IMR-90 (cell line): ENCODE measurements at regions not wholly inside any gene's neighbourhood (a gene's known extent, or its start where the extent isn't known, plus 50 kb on each side); places are given as distances from the start of the nearest gene placed in this dataset.

Experiments
- ATAC-seq: fragments of 200-7000 bp; cut with Tn5 transposase; 2 replicates; pipeline ENCODE4 v1.9.1; 2020; ENCODE audit warnings: low read depth, mild to moderate bottlenecking, moderate library complexity
- BruUV-seq: library from RNA; stranded (reverse); fragments of 400-500 nt; replicated peaks from 2 replicates; lab custom pipeline; 2021; lab: Mats Ljungman, UMichigan
- CTCF ChIA-PET: fragments of 300-600 bp; formaldehyde crosslinking; extraction: SDS; loops from one replicate; lab custom pipeline; 2021; ENCODE audit warnings: antibody characterized with exemption; lab: Yijun Ruan, JAX
- POLR2A ChIA-PET: fragments of 300-600 bp; sonication (Branson Sonifier 250); formaldehyde crosslinking; loops from one replicate; lab custom pipeline; 2022; ENCODE audit warnings: antibody characterized with exemption; ENCODE audit not compliant: unreplicated experiment; lab: Charles Lee
- DNase-seq: peaks from one replicate; pipeline ENCODE4 v3.0.0; 2013
- H2AFZ ChIP-seq: replicated peaks from 2 replicates; pipeline ENCODE3; 2013; ENCODE audit warnings: low read length, mild to moderate bottlenecking; ENCODE audit not compliant: poor library complexity
- H2AK5ac ChIP-seq: 2 replicates; pipeline ENCODE4 v1.6.1; 2013; ENCODE audit warnings: low read depth, low read length, inconsistent platforms
- H2AK9ac ChIP-seq: replicated peaks from 2 replicates; pipeline ENCODE3; 2013; ENCODE audit warnings: mild to moderate bottlenecking, low read depth, low read length, moderate library complexity; ENCODE audit not compliant: poor library complexity
- H2BK120ac ChIP-seq: 2 replicates; pipeline ENCODE4 v1.6.1; 2013; ENCODE audit warnings: low read depth, low read length, inconsistent platforms
- H2BK15ac ChIP-seq: 3 replicates; pipeline ENCODE4 v1.6.1; 2013; ENCODE audit warnings: low read depth, low read length, inconsistent platforms
- H2BK20ac ChIP-seq: 2 replicates; pipeline ENCODE4 v1.6.1; 2013; ENCODE audit warnings: low read depth, mild to moderate bottlenecking, inconsistent platforms, low read length, moderate library complexity
- H2BK5ac ChIP-seq: 2 replicates; pipeline ENCODE4 v1.6.1; 2013; ENCODE audit warnings: mild to moderate bottlenecking, low read depth, low read length, inconsistent platforms; ENCODE audit not compliant: poor library complexity, severe bottlenecking
- H3K14ac ChIP-seq: replicated peaks from 2 replicates; pipeline ENCODE4 v1.6.1; 2013; ENCODE audit warnings: low read depth, low read length, inconsistent platforms
- H3K18ac ChIP-seq: 2 replicates; pipeline ENCODE4 v1.6.1; 2013; ENCODE audit warnings: low read depth, low read length, control low read depth
- H3K23ac ChIP-seq: 2 replicates; pipeline ENCODE4 v1.6.1; 2013; ENCODE audit warnings: low read depth, low read length, inconsistent platforms
- H3K27ac ChIP-seq: 2 replicates; pipeline ENCODE4 v1.5.1; 2013; ENCODE audit warnings: mild to moderate bottlenecking, control low read depth, low read length; ENCODE audit not compliant: insufficient read depth
- H3K27me3 ChIP-seq: 2 replicates; pipeline ENCODE4 v1.6.1; 2013; ENCODE audit warnings: low read length; ENCODE audit not compliant: control insufficient read depth, insufficient read depth
- H3K36me3 ChIP-seq: 2 replicates; pipeline ENCODE4 v1.6.1; 2013; ENCODE audit warnings: low read length, mixed read lengths; ENCODE audit not compliant: control insufficient read depth, insufficient read depth
- H3K4ac ChIP-seq: 2 replicates; pipeline ENCODE4 v1.6.1; 2013; ENCODE audit warnings: low read depth, low read length, inconsistent platforms
- H3K4me1 ChIP-seq: 2 replicates; pipeline ENCODE4 v1.6.1; 2013; ENCODE audit warnings: low read length, mixed read lengths; ENCODE audit not compliant: control insufficient read depth, insufficient read depth
- H3K4me2 ChIP-seq: 2 replicates; pipeline ENCODE4 v1.6.1; 2013; ENCODE audit warnings: low read depth, mild to moderate bottlenecking, control low read depth, low read length, moderate library complexity
- H3K4me3 ChIP-seq: 2 replicates; pipeline ENCODE4 v1.5.1; 2013; ENCODE audit warnings: low read depth, mild to moderate bottlenecking, control low read depth, low read length, moderate library complexity; ENCODE audit not compliant: insufficient read depth
- H3K56ac ChIP-seq: 2 replicates; pipeline ENCODE4 v1.6.1; 2013; ENCODE audit warnings: low read length, inconsistent platforms; ENCODE audit not compliant: insufficient read depth; ENCODE audit errors: extremely low read depth
- H3K79me1 ChIP-seq, 2 experiments: 2 replicates each; pipeline ENCODE4 v1.6.1; 2013; ENCODE audit warnings: low read length in 2 of 2, inconsistent platforms in 1 of 2, low read depth in 1 of 2
- H3K9ac ChIP-seq: 2 replicates; pipeline ENCODE4 v1.6.1; 2013; ENCODE audit warnings: low read depth, low read length, control low read depth
- H3K9me1 ChIP-seq: 2 replicates; pipeline ENCODE4 v1.6.1; 2013; ENCODE audit warnings: low read length, inconsistent platforms; ENCODE audit not compliant: insufficient read depth
- H3K9me3 ChIP-seq: 2 replicates; pipeline ENCODE4 v1.6.1; 2013; ENCODE audit warnings: low read length; ENCODE audit not compliant: control insufficient read depth, insufficient read depth
- H4K20me1 ChIP-seq: 2 replicates; pipeline ENCODE4 v1.6.1; 2013; ENCODE audit warnings: low read length, inconsistent platforms; ENCODE audit not compliant: insufficient read depth
- H4K5ac ChIP-seq: 2 replicates; pipeline ENCODE4 v1.6.1; 2013; ENCODE audit warnings: mild to moderate bottlenecking, low read depth, low read length, control low read depth
- H4K8ac ChIP-seq, 2 experiments: 2 replicates each; pipeline ENCODE4 v1.6.1; 2013; ENCODE audit warnings: low read depth in 2 of 2, low read length in 2 of 2, control low read depth in 1 of 2, inconsistent platforms in 1 of 2
- H4K91ac ChIP-seq: 2 replicates; pipeline ENCODE4 v1.6.1; 2013; ENCODE audit warnings: low read depth, low read length, inconsistent platforms; ENCODE audit not compliant: insufficient read depth
- BHLHE40 ChIP-seq: fragments of 150-350 bp; IDR thresholded peaks from 2 replicates; pipeline ENCODE4 v1.6.1; 2016; ENCODE audit warnings: mild to moderate bottlenecking, low read depth, low read length
- CTCF ChIP-seq: conservative IDR thresholded peaks from 2 replicates; pipeline ENCODE4 v1.5.1; 2012; ENCODE audit warnings: mild to moderate bottlenecking, low read depth, low read length, improper control_type of control experiment
- ELK1 ChIP-seq: fragments of 150-350 bp; IDR thresholded peaks from 2 replicates; pipeline ENCODE4 v1.6.1; 2016; ENCODE audit warnings: low read depth, mild to moderate bottlenecking, low read length, moderate library complexity, borderline replicate concordance
- MAFK ChIP-seq: IDR thresholded peaks from 2 replicates; pipeline ENCODE4 v1.6.1; 2012; ENCODE audit warnings: low read depth, low read length, improper control_type of control experiment
- POLR2A ChIP-seq: IDR thresholded peaks from 2 replicates; pipeline ENCODE4 v1.6.1; 2012; ENCODE audit warnings: mild to moderate bottlenecking, low read depth, low read length
- RAD21 ChIP-seq: IDR thresholded peaks from 2 replicates; pipeline ENCODE4 v1.6.1; 2012; ENCODE audit warnings: low read length, improper control_type of control experiment
- RCOR1 ChIP-seq: IDR thresholded peaks from 2 replicates; pipeline ENCODE4 v1.6.1; 2012; ENCODE audit warnings: mild to moderate bottlenecking, low read length, improper control_type of control experiment; ENCODE audit not compliant: insufficient replicate concordance
- RFX5 ChIP-seq: IDR thresholded peaks from 2 replicates; pipeline ENCODE4 v1.8.0; 2012; ENCODE audit warnings: low read depth, mild to moderate bottlenecking, low read length, moderate library complexity
- SMC3 ChIP-seq: fragments of 150-350 bp; IDR thresholded peaks from 2 replicates; pipeline ENCODE4 v1.6.1; 2016; ENCODE audit warnings: low read depth, mild to moderate bottlenecking, antibody characterized with exemption, low read length, moderate library complexity
- WGBS, 2 experiments: methylation state at CpG; one replicate each; pipeline versions ENCODE4 v1.1.5 to v1.1.7; 2013; ENCODE audit warnings: missing lambda C conversion rate in 2 of 2; ENCODE audit not compliant: insufficient read length in 1 of 2; ENCODE audit errors: extremely low coverage in 2 of 2; 5-methylcytosine and 5-hydroxymethylcytosine counted together
- dilution Hi-C: fragments of 300-500 bp; cut with HindIII; formaldehyde crosslinking; loops from one replicate; pipeline ENCODE4 v1.14.3; 2018; ENCODE audit warnings: low sequenced_read_pairs; ENCODE audit not compliant: unreplicated experiment
- in situ Hi-C: fragments of 300-500 bp; cut with MboI; formaldehyde crosslinking; loops from 3 replicates; pipeline ENCODE4 v1.14.3; 2019; ENCODE audit warnings: low sequenced_read_pairs, inconsistent platforms, mixed read lengths
- intact Hi-C: fragments of 100-400 bp; cut with micrococcal nuclease; formaldehyde crosslinking; loops from 2 replicates; pipeline ENCODE4 v1.10.0; 2022

- POLR2A ChIA-PET, result no interaction called here
- Histone ChIP-seq H4K8ac (no peak overlapping the region), H3K14ac (no peak overlapping the region), H3K18ac (no peak overlapping the region), H3K9me3 (peaks cover 25% of the 10 kb centered on the region), H3K9me1 (no peaks in the 10 kb centered on the region), H2AFZ (no peak overlapping the region), H3K4me1 (no peaks in the 10 kb centered on the region), H3K4me3 (no peak overlapping the region), H3K4ac (no peak overlapping the region), H3K79me1 (no peaks in the 10 kb centered on the region), H2AK9ac (no peak overlapping the region), H3K56ac (no peak overlapping the region), H4K20me1 (no peaks in the 10 kb centered on the region), H2BK15ac (no peak overlapping the region), H3K4me2 (no peak overlapping the region), H3K36me3 (no peaks in the 10 kb centered on the region), H3K27ac (no peak overlapping the region), H3K9ac (no peak overlapping the region), H2BK20ac (no peak overlapping the region), H3K27me3 (no peaks in the 10 kb centered on the region), H2BK5ac (no peak overlapping the region), H4K5ac (no peak overlapping the region), H4K91ac (no peak overlapping the region), H3K23ac (no peak overlapping the region), H2BK120ac (no peak overlapping the region), H2AK5ac (no peak overlapping the region)
- no peak for DNase-seq
- intact Hi-C loops (no loop called here), dilution Hi-C loops (no loop called here), in situ Hi-C loops (no loop called here)
- TF ChIP-seq CTCF (no peak), RCOR1 (no peak), POLR2A (no peak), ELK1 (no peak), RAD21 (no peak), MAFK (no peak), SMC3 (no peak), RFX5 (no peak), BHLHE40 (no peak)
- no peak for ATAC-seq
- WGBS, 2 experiments, result no CpG with 5 or more reads among the region's 3 CpGs
- CTCF ChIA-PET, result no interaction called here
- no TSS peak for BruUV-seq
These were observed 93.3 kb upstream of the USP29 start for GRCh38 chr19:57026476-57026875.
